HG03432 (cell line): ENCODE measurements at regions not wholly inside any gene's neighbourhood (a gene's known extent, or its start where the extent isn't known, plus 50 kb on each side); places are given as distances from the start of the nearest gene placed in this dataset.
"Not testable (repeated sequence)": the region's sequence is repeated elsewhere in the genome, so short reads cannot be mapped to it uniquely, and the experiment has no call there.

Source experiments
- ATAC-seq: cut with Tn5 transposase; IDR thresholded peaks from one replicate; pipeline ENCODE4 v1.9.1; 2021; ENCODE audit warnings: mild to moderate bottlenecking, moderate library complexity; ENCODE audit not compliant: unreplicated experiment

GRCh38 chr12:14032191-14032590, 50.8 kb upstream of the GRIN2B start:
- not testable (repeated sequence) for ATAC-seq

DNA sequence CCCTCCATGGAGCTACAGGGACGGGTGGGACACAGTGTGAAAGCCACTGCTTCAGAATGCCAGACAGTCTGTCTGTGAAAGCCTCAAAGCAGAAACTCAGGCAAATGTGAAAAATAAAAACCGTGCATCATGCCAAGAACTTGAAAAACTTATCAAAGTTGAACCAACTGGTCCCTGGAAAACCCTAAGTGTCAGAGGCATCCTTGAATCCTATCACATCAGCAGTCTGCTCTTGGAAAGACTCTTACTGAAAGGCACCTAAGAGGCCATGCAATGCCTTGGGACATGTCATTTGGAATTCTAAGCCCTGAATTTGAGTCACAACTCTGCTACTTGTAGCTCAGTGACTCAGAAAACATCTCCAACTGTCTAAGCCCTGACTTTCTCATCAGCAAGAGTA, 62.4 kb upstream of the GRIN2B start:
- ATAC-seq: no peak

- ATAC-seq: no peak
Observed at GRCh38 chr12:14048941-14049545, 67.6 kb upstream of the GRIN2B start.

- ATAC-seq: no peak
Observed at GRCh38 chr12:14057895-14058294, 76.5 kb upstream of the GRIN2B start.

DNA sequence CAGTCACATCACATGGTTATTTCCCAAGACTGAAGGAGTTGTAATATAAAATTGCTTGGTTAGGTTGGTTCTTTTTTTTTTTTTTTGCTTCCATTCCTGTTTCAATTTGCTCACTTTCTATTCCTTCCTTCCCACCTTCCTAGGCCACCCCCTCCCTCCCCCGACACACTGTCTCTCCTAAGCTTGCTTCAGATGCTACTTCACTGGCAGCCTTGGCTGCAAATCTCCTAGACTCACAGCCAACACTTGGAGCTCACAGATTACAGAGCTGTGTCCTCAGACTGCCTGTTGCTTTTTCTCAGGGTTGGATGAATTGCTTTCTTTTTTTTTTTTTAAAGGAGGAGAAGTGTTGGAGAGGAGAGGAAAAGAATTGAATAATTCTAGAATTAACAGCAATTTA, 77.3 kb upstream of the GRIN2B start:
- no peak for ATAC-seq

- ATAC-seq: no peak
Observed at GRCh38 chr12:14059548-14059947, 78.1 kb upstream of the GRIN2B start.

- no peak for ATAC-seq
Observed at GRCh38 chr12:14065616-14066015, 84.2 kb upstream of the GRIN2B start.

GRCh38 chr12:14066021-14066420, 84.6 kb upstream of the GRIN2B start:
- no peak for ATAC-seq

GRCh38 chr12:14068961-14069360, 87.6 kb upstream of the GRIN2B start:
- no peak for ATAC-seq

GRCh38 chr12:14071833-14072232, 90.4 kb upstream of the GRIN2B start:
- no peak for ATAC-seq

DNA sequence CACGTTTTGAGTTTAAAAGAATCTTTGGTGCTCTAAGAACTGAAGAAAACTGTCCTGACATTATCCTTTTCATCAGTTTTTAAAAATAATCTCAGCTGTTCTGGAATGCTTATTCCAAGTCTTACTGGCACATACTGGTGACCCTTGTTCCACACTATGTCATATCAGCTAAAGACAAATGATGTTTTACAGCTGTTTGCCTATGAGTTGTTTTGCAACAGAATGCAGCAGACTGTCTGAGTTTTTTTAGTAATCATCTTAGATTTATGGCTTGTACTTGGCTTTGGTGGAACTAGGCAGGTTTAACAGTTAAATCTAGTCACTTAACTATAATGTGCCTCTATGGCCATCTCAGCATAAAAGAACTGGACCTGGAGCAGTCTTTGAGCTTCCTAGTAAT, 91.6 kb upstream of the GRIN2B start:
- no peak for ATAC-seq

GRCh38 chr12:14075797-14076393, 94.5 kb upstream of the GRIN2B start:
- no peak for ATAC-seq

DNA sequence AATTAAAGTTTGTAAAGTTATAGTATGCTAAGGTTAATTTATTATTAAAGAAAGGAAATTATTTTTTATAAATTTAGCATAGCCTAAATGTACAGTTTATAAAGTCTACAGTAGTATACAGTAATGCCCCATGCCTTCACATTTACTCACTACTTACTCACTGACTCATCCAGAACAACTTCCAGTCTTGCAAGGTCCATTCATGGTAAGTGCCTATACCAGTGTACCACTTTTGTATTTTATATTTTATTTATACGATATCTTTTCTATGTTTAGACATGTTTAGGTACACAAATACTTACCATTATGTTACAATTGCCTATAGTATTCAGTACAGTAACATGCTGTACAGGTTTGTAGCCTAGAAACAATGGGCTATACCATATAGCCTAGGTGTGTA, 95.1 kb upstream of the GRIN2B start:
- ATAC-seq: no peak

DNA sequence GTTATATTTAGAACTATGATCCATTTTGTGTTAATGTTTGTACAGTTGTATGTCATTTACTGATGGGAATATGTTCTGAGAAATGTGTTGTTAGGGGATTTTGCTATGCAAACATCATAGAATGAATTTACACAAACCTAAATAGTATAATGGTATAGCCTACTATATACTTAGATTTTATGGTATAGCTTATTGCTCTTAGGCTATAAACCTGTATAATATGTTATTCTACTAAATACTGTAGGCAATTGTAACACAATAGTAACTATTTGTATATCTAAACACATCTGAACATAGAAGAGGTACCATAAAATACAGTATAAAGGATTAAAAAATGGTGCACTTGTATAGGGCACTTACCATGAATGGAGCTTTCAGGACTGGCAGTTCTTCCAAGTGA, 105.4 kb upstream of the GRIN2B start:
- no peak for ATAC-seq

- no peak for ATAC-seq
Observed at GRCh38 chr12:14099994-14100393, 118.6 kb upstream of the GRIN2B start.

DNA sequence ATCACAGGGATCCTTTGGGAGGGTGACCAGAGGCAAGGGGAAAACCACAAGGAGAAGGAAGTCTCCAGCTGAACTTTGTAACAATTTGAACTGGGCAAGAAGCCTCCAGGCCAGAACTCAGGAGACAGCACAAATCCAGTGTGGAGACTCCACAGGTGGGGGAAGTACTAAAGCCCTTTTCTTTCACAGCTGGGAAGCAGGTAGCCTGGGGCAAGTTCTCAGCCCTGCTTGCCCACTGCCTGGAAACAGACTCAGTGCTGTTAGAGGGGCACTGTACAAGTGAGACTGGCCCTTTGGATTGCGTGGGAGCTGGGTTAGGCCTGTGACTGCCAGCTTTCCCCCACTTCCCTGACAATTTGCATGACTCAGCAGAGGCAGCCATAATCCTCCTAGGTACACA, 120.2 kb upstream of the GRIN2B start:
- ATAC-seq: not testable (repeated sequence)

- peak; percentile 100 for ATAC-seq
Observed at GRCh38 chr12:14111230-14111865, 129.9 kb upstream of the GRIN2B start.

GRCh38 chr12:14113031-14113430, 131.6 kb upstream of the GRIN2B start:
- no peak for ATAC-seq

GRCh38 chr12:14126692-14127091, 145.3 kb upstream of the GRIN2B start:
- ATAC-seq: no peak

DNA sequence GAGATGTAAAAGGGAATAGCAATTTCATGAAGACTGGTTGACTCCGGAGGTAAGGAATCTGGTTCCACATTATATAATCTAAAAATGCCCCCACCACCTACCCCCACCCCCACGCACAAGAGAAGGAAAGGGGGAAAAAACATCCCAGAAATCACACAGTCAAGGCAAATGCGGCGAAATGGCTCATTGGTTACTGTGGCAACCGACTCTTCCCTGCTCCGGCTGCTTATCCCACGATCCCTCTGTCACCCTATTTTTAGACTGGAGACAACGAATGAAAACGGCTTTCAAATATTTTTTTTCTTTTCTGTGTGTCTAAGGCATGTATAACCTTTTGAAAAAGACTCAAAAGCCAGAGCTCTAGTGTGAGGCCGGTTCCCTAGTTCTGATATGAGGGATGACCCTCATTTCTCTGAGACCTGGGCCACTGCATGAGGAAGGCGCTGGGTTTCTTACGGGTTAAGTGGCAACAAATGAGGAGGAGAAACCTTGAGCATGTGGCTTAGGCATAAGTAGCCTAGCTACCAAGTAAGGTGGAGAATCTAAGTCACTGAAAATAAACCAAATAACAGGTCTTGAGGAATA, 148.3 kb upstream of the GRIN2B start:
- no peak for ATAC-seq

DNA sequence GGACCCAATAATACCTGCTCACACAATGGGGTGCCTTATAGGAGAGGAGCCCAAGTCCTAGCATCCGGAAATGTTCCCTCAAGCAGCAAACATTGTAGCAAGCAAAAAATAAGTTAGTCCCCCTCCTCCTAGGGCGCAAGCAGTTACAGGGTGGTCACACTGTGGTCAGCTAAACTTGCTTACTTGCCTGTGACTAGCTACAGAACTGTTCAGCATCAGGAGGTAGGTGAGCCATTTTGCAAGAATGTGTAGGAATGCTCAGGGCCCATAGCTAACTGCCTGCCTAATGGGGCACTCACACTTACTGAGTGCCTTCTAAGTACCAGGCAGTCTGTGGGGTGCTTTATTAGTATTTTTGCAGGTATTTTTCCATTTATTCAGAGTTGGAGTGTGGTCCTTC, 154.6 kb upstream of the GRIN2B start:
- ATAC-seq: no peak

GRCh38 chr12:14138495-14138894, 157.1 kb upstream of the GRIN2B start:
- ATAC-seq: no peak
